Gastroesophageal sphincter (tissue), 3 donors: ENCODE measurements at regions not wholly inside any gene's neighbourhood (a gene's known extent, or its start where the extent isn't known, plus 50 kb on each side); places are given as distances from the start of the nearest gene placed in this dataset.

Experiments
- EP300 ChIP-seq: sonication (generic); formaldehyde crosslinking; IDR thresholded peaks from one replicate; pipeline ENCODE4 v1.6.1; 2017; ENCODE audit warnings: antibody characterized with exemption, mild to moderate bottlenecking
- POLR2A ChIP-seq, 2 donors: fragments of 450-650 bp; IDR thresholded peaks; one replicate each; pipeline ENCODE4 v1.6.1; 2017; ENCODE audit warnings: antibody characterized with exemption in 2 of 2, mild to moderate bottlenecking in 2 of 2, moderate library complexity in 1 of 2
- TF ChIP-seq, protein P1 (sequence below), 4 experiments: fragments of 200-600 bp in 2 of 4; fragments of 450-650 bp in 2 of 4; sonication (generic) in 1 of 4; IDR thresholded peaks; one replicate each; pipeline ENCODE4 v1.5.1; 2017 to 2019; ENCODE audit warnings: antibody characterized with exemption in 4 of 4, mild to moderate bottlenecking in 2 of 4, moderate library complexity in 2 of 4

DNA sequence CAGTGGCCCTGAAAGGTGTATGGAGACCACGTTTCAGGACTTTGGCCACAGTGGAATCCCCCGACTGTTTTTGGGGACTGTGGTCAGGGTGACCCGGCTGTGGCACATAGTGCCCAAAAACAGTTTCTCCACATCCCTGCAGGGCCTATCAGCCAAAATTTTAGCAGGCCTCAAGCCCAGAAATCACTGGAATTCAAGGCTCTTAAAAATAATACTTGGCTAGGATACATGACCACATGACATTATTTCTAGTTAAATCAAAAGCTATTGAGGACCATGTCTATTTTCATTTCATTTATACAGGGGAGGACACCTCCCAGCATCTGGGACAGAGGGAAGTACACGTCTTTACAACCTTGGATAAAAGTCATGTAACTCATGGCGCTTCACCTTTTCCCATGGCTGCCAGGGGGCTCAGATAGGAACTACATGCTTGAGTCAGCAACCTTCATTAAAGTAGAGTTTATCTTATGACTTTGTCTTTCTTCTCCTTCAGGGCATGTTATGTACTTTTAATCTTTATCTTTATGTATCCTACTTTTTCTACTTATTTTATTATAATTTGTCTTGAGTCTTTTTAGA, 70.8 kb upstream of the CD93 start:
- TF ChIP-seq, protein P1, sequence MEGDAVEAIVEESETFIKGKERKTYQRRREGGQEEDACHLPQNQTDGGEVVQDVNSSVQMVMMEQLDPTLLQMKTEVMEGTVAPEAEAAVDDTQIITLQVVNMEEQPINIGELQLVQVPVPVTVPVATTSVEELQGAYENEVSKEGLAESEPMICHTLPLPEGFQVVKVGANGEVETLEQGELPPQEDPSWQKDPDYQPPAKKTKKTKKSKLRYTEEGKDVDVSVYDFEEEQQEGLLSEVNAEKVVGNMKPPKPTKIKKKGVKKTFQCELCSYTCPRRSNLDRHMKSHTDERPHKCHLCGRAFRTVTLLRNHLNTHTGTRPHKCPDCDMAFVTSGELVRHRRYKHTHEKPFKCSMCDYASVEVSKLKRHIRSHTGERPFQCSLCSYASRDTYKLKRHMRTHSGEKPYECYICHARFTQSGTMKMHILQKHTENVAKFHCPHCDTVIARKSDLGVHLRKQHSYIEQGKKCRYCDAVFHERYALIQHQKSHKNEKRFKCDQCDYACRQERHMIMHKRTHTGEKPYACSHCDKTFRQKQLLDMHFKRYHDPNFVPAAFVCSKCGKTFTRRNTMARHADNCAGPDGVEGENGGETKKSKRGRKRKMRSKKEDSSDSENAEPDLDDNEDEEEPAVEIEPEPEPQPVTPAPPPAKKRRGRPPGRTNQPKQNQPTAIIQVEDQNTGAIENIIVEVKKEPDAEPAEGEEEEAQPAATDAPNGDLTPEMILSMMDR (IDR thresholded peaks at IDR 0.05), result no peak
- TF ChIP-seq EP300 (no peak), POLR2A (IDR thresholded peaks at IDR 0.05) (no peak)
